ENCODE measurements at regions not wholly inside any gene's neighbourhood (a gene's known extent, or its start where the extent isn't known, plus 50 kb on each side); places are given as distances from the start of the nearest gene placed in this dataset.

- TF ChIP-seq MAX (IDR thresholded peaks at IDR 0.05): no peak
- no peak for TF ChIP-seq TAF1 (conservative IDR thresholded peaks at IDR 0.05)
- no peak for TF ChIP-seq FOXA1 (IDR thresholded peaks at IDR 0.05)
- no peak for TF ChIP-seq EGR1 (IDR thresholded peaks at IDR 0.05; ENCODE audit: low read depth in 2 of 2)
- no peak for TF ChIP-seq JUND (IDR thresholded peaks at IDR 0.05)
Observed at GRCh38 chr18:69220529-69220928, 180.2 kb upstream of the DOK6 start (continued).

- H3K9me3 ChIP-seq (ENCODE audit: control insufficient read depth in 4 of 4, low read length in 3 of 4): no peaks in the 10 kb centered on the region
- H3K9ac ChIP-seq (ENCODE audit: low read depth in 1 of 2, low read length in 2 of 2): no peak overlapping the region
- H3K4me3 ChIP-seq (ENCODE audit: low read depth in 1 of 3, low read length in 3 of 3): no peak overlapping the region
- TF ChIP-seq ZBTB33 (IDR thresholded peaks at IDR 0.05) (no peak), SP1 (IDR thresholded peaks at IDR 0.05) (no peak), HNF4A (conservative IDR thresholded peaks at IDR 0.05) (no peak), TAF1 (conservative IDR thresholded peaks at IDR 0.05) (no peak)
- no peaks in the 10 kb centered on the region for H3K4me1 ChIP-seq (ENCODE audit: control insufficient read depth in 4 of 4, insufficient read depth in 4 of 4, low read length in 3 of 4)
- 92% methylated on average over 4 of the region's 4 CpGs for WGBS
- no peak overlapping the region for H3K27ac ChIP-seq (ENCODE audit: low read depth in 1 of 2, low read length in 2 of 2)
- no peaks in the 10 kb centered on the region for H3K36me3 ChIP-seq (ENCODE audit: control insufficient read depth in 4 of 4, insufficient read depth in 3 of 4, low read depth in 1 of 4, low read length in 3 of 4)
- H3K27me3 ChIP-seq (ENCODE audit: control insufficient read depth in 4 of 4, insufficient read depth in 4 of 4, low read length in 3 of 4): no peaks in the 10 kb centered on the region
- no peak for DNase-seq (ENCODE audit: low spot score)
Observed at GRCh38 chr18:69222089-69222488, 178.6 kb upstream of the DOK6 start.

GRCh38 chr18:69226971-69227370, 173.7 kb upstream of the DOK6 start:
- DNase-seq (ENCODE audit: low spot score): no peak
- no peaks in the 10 kb centered on the region for H3K4me1 ChIP-seq (ENCODE audit: control insufficient read depth in 4 of 4, insufficient read depth in 4 of 4, low read length in 3 of 4)
- TF ChIP-seq GABPA (IDR thresholded peaks at IDR 0.05 in 1 of 2, conservative IDR thresholded peaks at IDR 0.05 in 1 of 2): no peak
- TF ChIP-seq ATF3 (IDR thresholded peaks at IDR 0.05): no peak
- TF ChIP-seq RAD21 (IDR thresholded peaks at IDR 0.05): no peak
- TF ChIP-seq TAF1 (conservative IDR thresholded peaks at IDR 0.05): no peak
- TF ChIP-seq ZBTB33 (IDR thresholded peaks at IDR 0.05): no peak
- WGBS: 92% methylated on average over 1 of the region's 1 CpG
- no peak overlapping the region for H3K4me3 ChIP-seq (ENCODE audit: low read depth in 1 of 3, low read length in 3 of 3)
- no peak overlapping the region for H3K9ac ChIP-seq (ENCODE audit: low read depth in 1 of 2, low read length in 2 of 2)
- no peaks in the 10 kb centered on the region for H3K9me3 ChIP-seq (ENCODE audit: control insufficient read depth in 4 of 4, low read length in 3 of 4)
- H3K27me3 ChIP-seq (ENCODE audit: control insufficient read depth in 4 of 4, insufficient read depth in 4 of 4, low read length in 3 of 4): no peaks in the 10 kb centered on the region
- no peaks in the 10 kb centered on the region for H3K36me3 ChIP-seq (ENCODE audit: control insufficient read depth in 4 of 4, insufficient read depth in 3 of 4, low read depth in 1 of 4, low read length in 3 of 4)
- H3K27ac ChIP-seq (ENCODE audit: low read depth in 1 of 2, low read length in 2 of 2): no peak overlapping the region

- 85% methylated on average over 8 of the region's 8 CpGs for WGBS
- TF ChIP-seq RXRA (IDR thresholded peaks at IDR 0.05) (no peak), ATF3 (IDR thresholded peaks at IDR 0.05) (no peak), MAX (IDR thresholded peaks at IDR 0.05) (no peak), NR2F2 (IDR thresholded peaks at IDR 0.05) (no peak), SP1 (IDR thresholded peaks at IDR 0.05) (no peak), ZBTB33 (IDR thresholded peaks at IDR 0.05) (no peak), TAF1 (conservative IDR thresholded peaks at IDR 0.05) (no peak), GABPA (IDR thresholded peaks at IDR 0.05 in 1 of 2, conservative IDR thresholded peaks at IDR 0.05 in 1 of 2) (no peak), HNF4G (IDR thresholded peaks at IDR 0.05) (no peak), FOXA1 (IDR thresholded peaks at IDR 0.05) (no peak), HNF4A (conservative IDR thresholded peaks at IDR 0.05) (no peak)
Observed at GRCh38 chr18:69230204-69230603, 170.5 kb upstream of the DOK6 start.

More at GRCh38 chr18:69230204-69230603, 170.5 kb upstream of the DOK6 start:
- H3K36me3 ChIP-seq (ENCODE audit: control insufficient read depth in 4 of 4, insufficient read depth in 3 of 4, low read depth in 1 of 4, low read length in 3 of 4): no peaks in the 10 kb centered on the region
- peaks cover 0 to 4% (median 0%) of the 10 kb centered on the region in 4 donors for H3K4me1 ChIP-seq (ENCODE audit: control insufficient read depth in 4 of 4, insufficient read depth in 4 of 4, low read length in 3 of 4)
- H3K27ac ChIP-seq (ENCODE audit: low read depth in 1 of 2, low read length in 2 of 2): no peak overlapping the region
- no peak overlapping the region for H3K9ac ChIP-seq (ENCODE audit: low read depth in 1 of 2, low read length in 2 of 2)
- DNase-seq (ENCODE audit: low spot score): no peak
- no peak overlapping the region for H3K4me3 ChIP-seq (ENCODE audit: low read depth in 1 of 3, low read length in 3 of 3)
- H3K27me3 ChIP-seq (ENCODE audit: control insufficient read depth in 4 of 4, insufficient read depth in 4 of 4, low read length in 3 of 4): no peaks in the 10 kb centered on the region
- no peaks in the 10 kb centered on the region for H3K9me3 ChIP-seq (ENCODE audit: control insufficient read depth in 4 of 4, low read length in 3 of 4)
